Breast epithelium (tissue), 3 donors: ENCODE measurements at regions not wholly inside any gene's neighbourhood (a gene's known extent, or its start where the extent isn't known, plus 50 kb on each side); places are given as distances from the start of the nearest gene placed in this dataset.

Source experiments
- POLR2A ChIP-seq: fragments of 450-650 bp; IDR thresholded peaks from one replicate; pipeline ENCODE4 v1.6.1; 2016; ENCODE audit warnings: antibody characterized with exemption, mild to moderate bottlenecking, moderate library complexity
- POLR2AphosphoS5 ChIP-seq, 3 donors: sonication (generic); formaldehyde crosslinking; IDR thresholded peaks; one replicate each; pipeline ENCODE4 v1.6.1; 2017; ENCODE audit warnings: antibody characterized with exemption in 3 of 3
- TF ChIP-seq, protein P1 (sequence below), 3 donors: fragments of 450-650 bp; IDR thresholded peaks; one replicate each; pipeline ENCODE4 v1.5.1; 2016 to 2017; ENCODE audit warnings: antibody characterized with exemption in 3 of 3, mild to moderate bottlenecking in 3 of 3, moderate library complexity in 3 of 3

DNA sequence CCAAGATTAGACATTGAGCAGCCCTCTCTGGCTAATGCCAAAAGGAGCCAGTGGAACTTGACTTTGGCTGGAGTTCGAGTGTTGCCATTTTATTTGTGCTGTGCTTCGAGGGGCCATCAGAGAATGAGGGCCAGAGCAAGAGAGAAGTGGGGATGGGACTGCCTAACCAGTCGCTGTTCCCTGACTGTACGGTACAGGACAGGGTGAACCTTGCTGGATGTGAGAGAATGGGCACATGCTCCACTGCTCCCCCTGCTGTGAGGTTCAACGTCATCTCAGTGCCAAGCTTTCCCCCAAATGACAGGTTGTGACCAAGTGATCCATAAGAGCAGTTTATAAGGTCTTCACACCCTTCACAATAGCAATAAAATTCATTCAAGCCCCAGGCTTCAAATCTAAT lies 55.1 kb upstream of the BCL11B start:
- TF ChIP-seq, protein P1, sequence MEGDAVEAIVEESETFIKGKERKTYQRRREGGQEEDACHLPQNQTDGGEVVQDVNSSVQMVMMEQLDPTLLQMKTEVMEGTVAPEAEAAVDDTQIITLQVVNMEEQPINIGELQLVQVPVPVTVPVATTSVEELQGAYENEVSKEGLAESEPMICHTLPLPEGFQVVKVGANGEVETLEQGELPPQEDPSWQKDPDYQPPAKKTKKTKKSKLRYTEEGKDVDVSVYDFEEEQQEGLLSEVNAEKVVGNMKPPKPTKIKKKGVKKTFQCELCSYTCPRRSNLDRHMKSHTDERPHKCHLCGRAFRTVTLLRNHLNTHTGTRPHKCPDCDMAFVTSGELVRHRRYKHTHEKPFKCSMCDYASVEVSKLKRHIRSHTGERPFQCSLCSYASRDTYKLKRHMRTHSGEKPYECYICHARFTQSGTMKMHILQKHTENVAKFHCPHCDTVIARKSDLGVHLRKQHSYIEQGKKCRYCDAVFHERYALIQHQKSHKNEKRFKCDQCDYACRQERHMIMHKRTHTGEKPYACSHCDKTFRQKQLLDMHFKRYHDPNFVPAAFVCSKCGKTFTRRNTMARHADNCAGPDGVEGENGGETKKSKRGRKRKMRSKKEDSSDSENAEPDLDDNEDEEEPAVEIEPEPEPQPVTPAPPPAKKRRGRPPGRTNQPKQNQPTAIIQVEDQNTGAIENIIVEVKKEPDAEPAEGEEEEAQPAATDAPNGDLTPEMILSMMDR (IDR thresholded peaks at IDR 0.05): no peak
- TF ChIP-seq POLR2A (no peak), POLR2AphosphoS5 (IDR thresholded peaks at IDR 0.05) (no peak)
